BE2C (cell line): ENCODE measurements at regions not wholly inside any gene's neighbourhood (a gene's known extent, or its start where the extent isn't known, plus 50 kb on each side); places are given as distances from the start of the nearest gene placed in this dataset.
"Not testable (repeated sequence)": the region's sequence is repeated elsewhere in the genome, so short reads cannot be mapped to it uniquely, and the experiment has no call there.

Experiments used
- DNase-seq: peaks from one replicate; pipeline ENCODE4 v3.0.0-alpha.2; 2020
- H3K27me3 ChIP-seq: fragments of 250-450 bp; sonication (Bioruptor Pico); 2 replicates; pipeline ENCODE4 v1.5.1; 2020; ENCODE audit warnings: mild to moderate bottlenecking
- H3K36me3 ChIP-seq: fragments of 250-450 bp; sonication (Bioruptor Pico); 2 replicates; pipeline ENCODE4 v1.5.1; 2020; ENCODE audit warnings: mild to moderate bottlenecking
- H3K4me1 ChIP-seq: fragments of 250-450 bp; sonication (Bioruptor Pico); 2 replicates; pipeline ENCODE4 v1.5.1; 2020
- H3K4me3 ChIP-seq: 2 replicates; pipeline ENCODE4 v1.5.1; 2011; ENCODE audit warnings: low read depth, low read length
- H3K9me3 ChIP-seq: fragments of 250-450 bp; sonication (Bioruptor Pico); 2 replicates; pipeline ENCODE4 v1.5.1; 2020
- TF ChIP-seq, protein P1 (sequence below): IDR thresholded peaks from 2 replicates; pipeline ENCODE4 v1.5.1; 2012; ENCODE audit warnings: mild to moderate bottlenecking, low read depth, low read length

- TF ChIP-seq, protein P1, sequence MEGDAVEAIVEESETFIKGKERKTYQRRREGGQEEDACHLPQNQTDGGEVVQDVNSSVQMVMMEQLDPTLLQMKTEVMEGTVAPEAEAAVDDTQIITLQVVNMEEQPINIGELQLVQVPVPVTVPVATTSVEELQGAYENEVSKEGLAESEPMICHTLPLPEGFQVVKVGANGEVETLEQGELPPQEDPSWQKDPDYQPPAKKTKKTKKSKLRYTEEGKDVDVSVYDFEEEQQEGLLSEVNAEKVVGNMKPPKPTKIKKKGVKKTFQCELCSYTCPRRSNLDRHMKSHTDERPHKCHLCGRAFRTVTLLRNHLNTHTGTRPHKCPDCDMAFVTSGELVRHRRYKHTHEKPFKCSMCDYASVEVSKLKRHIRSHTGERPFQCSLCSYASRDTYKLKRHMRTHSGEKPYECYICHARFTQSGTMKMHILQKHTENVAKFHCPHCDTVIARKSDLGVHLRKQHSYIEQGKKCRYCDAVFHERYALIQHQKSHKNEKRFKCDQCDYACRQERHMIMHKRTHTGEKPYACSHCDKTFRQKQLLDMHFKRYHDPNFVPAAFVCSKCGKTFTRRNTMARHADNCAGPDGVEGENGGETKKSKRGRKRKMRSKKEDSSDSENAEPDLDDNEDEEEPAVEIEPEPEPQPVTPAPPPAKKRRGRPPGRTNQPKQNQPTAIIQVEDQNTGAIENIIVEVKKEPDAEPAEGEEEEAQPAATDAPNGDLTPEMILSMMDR: no peak
- Histone ChIP-seq H3K4me1 (no peaks in the 10 kb centered on the region), H3K4me3 (no peak overlapping the region), H3K36me3 (no peaks in the 10 kb centered on the region), H3K9me3 (no peaks in the 10 kb centered on the region), H3K27me3 (no peaks in the 10 kb centered on the region)
- no peak for DNase-seq
Observed at GRCh38 chr18:41059126-41059415, 896.0 kb upstream of the PIK3C3 start.

- H3K36me3 ChIP-seq: no peaks in the 10 kb centered on the region
- H3K4me3 ChIP-seq: no peak overlapping the region
- H3K27me3 ChIP-seq: no peaks in the 10 kb centered on the region
- DNase-seq: no peak
- no peaks in the 10 kb centered on the region for H3K4me1 ChIP-seq
- no peaks in the 10 kb centered on the region for H3K9me3 ChIP-seq
- TF ChIP-seq, protein P1: no peak
Observed at GRCh38 chr18:41058351-41059125, 896.5 kb upstream of the PIK3C3 start.

- Histone ChIP-seq H3K4me3 (no peak overlapping the region), H3K4me1 (no peaks in the 10 kb centered on the region), H3K36me3 (no peaks in the 10 kb centered on the region), H3K27me3 (no peaks in the 10 kb centered on the region), H3K9me3 (no peaks in the 10 kb centered on the region)
- DNase-seq: no peak
- TF ChIP-seq, protein P1: no peak
Observed at GRCh38 chr18:41052625-41053024, 902.4 kb upstream of the PIK3C3 start.

- DNase-seq, H3K27me3 ChIP-seq, H3K4me3 ChIP-seq, H3K4me1 ChIP-seq, H3K9me3 ChIP-seq, H3K36me3 ChIP-seq: not testable (repeated sequence)
Observed at GRCh38 chr18:41046250-41046649, 908.8 kb upstream of the PIK3C3 start.

GRCh38 chr18:41043876-41044275 is 911.2 kb upstream of the PIK3C3 start:
- H3K36me3 ChIP-seq: no peaks in the 10 kb centered on the region
- no peak for DNase-seq
- H3K27me3 ChIP-seq: no peaks in the 10 kb centered on the region
- H3K9me3 ChIP-seq: no peaks in the 10 kb centered on the region
- TF ChIP-seq, protein P1: no peak
- H3K4me3 ChIP-seq: no peak overlapping the region
- no peaks in the 10 kb centered on the region for H3K4me1 ChIP-seq

DNA sequence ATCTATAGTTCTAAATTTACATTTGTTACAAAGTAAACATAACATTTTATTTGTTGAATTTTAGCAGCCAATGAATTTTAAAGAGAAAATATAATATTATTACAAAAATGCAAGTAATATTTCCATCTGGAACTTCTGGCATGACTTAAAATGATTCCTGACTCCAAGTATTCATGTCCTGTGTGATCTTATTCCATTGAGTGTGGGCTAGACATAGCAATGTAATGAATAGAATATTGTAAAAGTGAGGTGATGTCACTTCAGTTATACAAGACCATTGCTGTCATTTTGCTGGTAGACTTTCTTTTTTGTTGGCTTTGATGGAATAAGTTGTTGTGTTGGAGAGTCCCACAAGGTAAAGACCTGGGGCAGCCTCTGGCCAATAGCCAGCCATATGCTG is 912.2 kb upstream of the PIK3C3 start:
- no peak overlapping the region for H3K4me3 ChIP-seq
- TF ChIP-seq, protein P1: no peak
- no peaks in the 10 kb centered on the region for H3K36me3 ChIP-seq
- H3K27me3 ChIP-seq: no peaks in the 10 kb centered on the region
- H3K9me3 ChIP-seq: no peaks in the 10 kb centered on the region
- H3K4me1 ChIP-seq: no peaks in the 10 kb centered on the region
- DNase-seq: no peak
